ENCODE measurements at regions not wholly inside any gene's neighbourhood (a gene's known extent, or its start where the extent isn't known, plus 50 kb on each side); places are given as distances from the start of the nearest gene placed in this dataset.
"Not testable (repeated sequence)": the region's sequence is repeated elsewhere in the genome, so short reads cannot be mapped to it uniquely, and the experiment has no call there.

- FAIRE-seq (no peak), DNase-seq (ENCODE audit: insufficient read length, low spot score) (no peak)
Observed at GRCh38 chr12:75812271-75813018, 219.1 kb downstream of the PHLDA1 start.

GRCh38 chr12:75809746-75810145 lies 221.8 kb downstream of the PHLDA1 start:
- no peak for FAIRE-seq

GRCh38 chr12:75807494-75807893 lies 224.1 kb downstream of the PHLDA1 start:
- no peak for FAIRE-seq
- DNase-seq (ENCODE audit: insufficient read length, low spot score) = no peak

More at GRCh38 chr12:75809746-75810145, 221.8 kb downstream of the PHLDA1 start:
- DNase-seq (ENCODE audit: insufficient read length, low spot score) = no peak

- no peak for DNase-seq (ENCODE audit: insufficient read length, low spot score)
Observed at GRCh38 chr12:75805905-75806304, 225.7 kb downstream of the PHLDA1 start.

GRCh38 chr12:75805320-75805719 lies 226.3 kb downstream of the PHLDA1 start:
- FAIRE-seq = no peak
- DNase-seq (ENCODE audit: insufficient read length, low spot score) = no peak

More at GRCh38 chr12:75805905-75806304, 225.7 kb downstream of the PHLDA1 start:
- no peak for FAIRE-seq

GRCh38 chr12:75798136-75798926 lies 233.2 kb downstream of the PHLDA1 start:
- FAIRE-seq (no peak), DNase-seq (ENCODE audit: insufficient read length, low spot score) (no peak)

GRCh38 chr12:75795125-75795524 lies 236.5 kb downstream of the PHLDA1 start:
- FAIRE-seq (no peak), DNase-seq (ENCODE audit: insufficient read length, low spot score) (no peak)

GRCh38 chr12:75792687-75793086 lies 238.9 kb downstream of the PHLDA1 start:
- DNase-seq (ENCODE audit: insufficient read length, low spot score) = no peak
- FAIRE-seq = no peak

- FAIRE-seq (no peak), DNase-seq (ENCODE audit: insufficient read length, low spot score) (no peak)
Observed at GRCh38 chr12:75790219-75790618, 241.4 kb downstream of the PHLDA1 start.

- FAIRE-seq; DNase-seq (ENCODE audit: insufficient read length, low spot score): not testable (repeated sequence)
Observed at GRCh38 chr12:75787146-75787545, 244.4 kb downstream of the PHLDA1 start.

- DNase-seq (ENCODE audit: insufficient read length, low spot score) (no peak), FAIRE-seq (no peak)
Observed at GRCh38 chr12:75786070-75786469, 245.5 kb downstream of the PHLDA1 start.

- FAIRE-seq = no peak
Observed at GRCh38 chr12:75784591-75784990, 247.0 kb downstream of the PHLDA1 start.

GRCh38 chr12:75783093-75783877 lies 248.3 kb downstream of the PHLDA1 start:
- no peak for DNase-seq (ENCODE audit: insufficient read length, low spot score)

More at GRCh38 chr12:75784591-75784990, 247.0 kb downstream of the PHLDA1 start:
- peak; percentile 12 for DNase-seq (ENCODE audit: insufficient read length, low spot score)

GRCh38 chr12:75782069-75782581 lies 249.5 kb downstream of the PHLDA1 start:
- FAIRE-seq = no peak

More at GRCh38 chr12:75783093-75783877, 248.3 kb downstream of the PHLDA1 start:
- FAIRE-seq = no peak

GRCh38 chr12:75781532-75782046 lies 250.0 kb downstream of the PHLDA1 start:
- FAIRE-seq (no peak), DNase-seq (ENCODE audit: insufficient read length, low spot score) (peak; percentile 40)

More at GRCh38 chr12:75782069-75782581, 249.5 kb downstream of the PHLDA1 start:
- no peak for DNase-seq (ENCODE audit: insufficient read length, low spot score)

- FAIRE-seq (no peak), DNase-seq (ENCODE audit: insufficient read length, low spot score) (no peak)
Observed at GRCh38 chr12:75779891-75780496, 251.6 kb downstream of the PHLDA1 start.

GRCh38 chr12:75774261-75775052 lies 257.1 kb downstream of the PHLDA1 start:
- DNase-seq (ENCODE audit: insufficient read length, low spot score) = no peak
- no peak for FAIRE-seq

- FAIRE-seq (no peak), DNase-seq (ENCODE audit: insufficient read length, low spot score) (no peak)
Observed at GRCh38 chr12:75773377-75773776, 258.2 kb downstream of the PHLDA1 start.

- no peak for FAIRE-seq
Observed at GRCh38 chr12:75771023-75771422, 259.6 kb upstream of the KRR1 start.

More at GRCh38 chr12:75771023-75771422, 259.6 kb upstream of the KRR1 start:
- DNase-seq (ENCODE audit: insufficient read length, low spot score) = no peak

Data from HTR-8/SVneo (cell line).